ENCODE measurements at regions not wholly inside any gene's neighbourhood (a gene's known extent, or its start where the extent isn't known, plus 50 kb on each side); places are given as distances from the start of the nearest gene placed in this dataset.

- no peak for TF ChIP-seq CTCF (IDR thresholded peaks at IDR 0.05; ENCODE audit: low read depth, low read length, missing input control)
- TF ChIP-seq REST (IDR thresholded peaks at IDR 0.05) = no peak
These were observed 50.5 kb upstream of the IKBKE start for GRCh38 chr1:206419783-206420182.

Data from liver (tissue), 2 donors.